ENCODE measurements at regions not wholly inside any gene's neighbourhood (a gene's known extent, or its start where the extent isn't known, plus 50 kb on each side); places are given as distances from the start of the nearest gene placed in this dataset.
A peak's percentile ranks its signal among the peaks of the same experiment; 100 is the strongest.

GRCh38 chr13:107023335-107023734 lies 455.4 kb upstream of the ARGLU1 start:
- Histone ChIP-seq H3K4me1 (peaks cover 22% of the 10 kb centered on the region), H3K4me2 (no peak overlapping the region), H3K4me3 (peak overlapping the region; percentile 8; the same call in 1 of the 2 replicates), H3K9me3 (peaks cover 53% of the 10 kb centered on the region), H3K9ac (no peak overlapping the region), H3K36me3 (peaks cover 66% of the 10 kb centered on the region), H3K27me3 (no peaks in the 10 kb centered on the region), H4K20me1 (no peaks in the 10 kb centered on the region), H3K27ac (no peak overlapping the region)
- no peak for TF ChIP-seq Cebpa-rat (IDR thresholded peaks at IDR 0.05)

GRCh38 chr13:107020393-107020792 lies 452.5 kb upstream of the ARGLU1 start:
- Histone ChIP-seq H3K4me3 (no peak overlapping the region), H3K4me1 (peaks cover 41% of the 10 kb centered on the region), H3K27me3 (no peaks in the 10 kb centered on the region), H3K36me3 (peaks cover 49% of the 10 kb centered on the region), H3K9ac (no peak overlapping the region), H3K9me3 (peaks cover 65% of the 10 kb centered on the region), H4K20me1 (no peaks in the 10 kb centered on the region), H3K4me2 (peak overlapping the region; percentile 9; the same call in 1 of the 2 replicates), H3K27ac (no peak overlapping the region)
- TF ChIP-seq Cebpa-rat (IDR thresholded peaks at IDR 0.05): no peak

DNA sequence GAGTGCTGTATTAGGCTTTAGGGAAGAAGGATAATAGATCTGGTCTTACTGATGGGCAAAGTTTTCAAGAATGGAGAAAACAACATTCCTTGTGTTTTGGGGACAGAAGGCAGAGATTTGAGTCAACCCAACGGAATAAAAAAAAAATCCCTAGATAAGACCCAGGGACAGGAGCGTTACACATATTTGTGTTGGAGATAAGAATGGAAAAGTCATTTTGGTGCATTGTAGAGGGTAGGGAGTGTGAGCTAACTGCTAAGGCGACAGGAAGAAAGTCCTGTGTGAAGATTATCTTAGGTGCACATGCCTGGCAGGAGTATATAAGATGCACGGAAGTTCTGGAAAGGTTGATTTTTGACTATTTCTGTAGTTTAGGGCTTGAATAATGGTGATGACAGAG lies 450.3 kb upstream of the ARGLU1 start:
- Histone ChIP-seq H3K9ac (no peak overlapping the region), H3K36me3 (peaks cover 36% of the 10 kb centered on the region), H4K20me1 (no peaks in the 10 kb centered on the region), H3K4me1 (peaks cover 50% of the 10 kb centered on the region), H3K27ac (peak overlapping the region; percentile 4; the same call in 1 of the 2 replicates), H3K4me2 (peak overlapping the region; percentile 39), H3K27me3 (no peaks in the 10 kb centered on the region), H3K9me3 (peaks cover 53% of the 10 kb centered on the region), H3K4me3 (peak overlapping the region; percentile 58)
- TF ChIP-seq Cebpa-rat (IDR thresholded peaks at IDR 0.05): no peak

DNA sequence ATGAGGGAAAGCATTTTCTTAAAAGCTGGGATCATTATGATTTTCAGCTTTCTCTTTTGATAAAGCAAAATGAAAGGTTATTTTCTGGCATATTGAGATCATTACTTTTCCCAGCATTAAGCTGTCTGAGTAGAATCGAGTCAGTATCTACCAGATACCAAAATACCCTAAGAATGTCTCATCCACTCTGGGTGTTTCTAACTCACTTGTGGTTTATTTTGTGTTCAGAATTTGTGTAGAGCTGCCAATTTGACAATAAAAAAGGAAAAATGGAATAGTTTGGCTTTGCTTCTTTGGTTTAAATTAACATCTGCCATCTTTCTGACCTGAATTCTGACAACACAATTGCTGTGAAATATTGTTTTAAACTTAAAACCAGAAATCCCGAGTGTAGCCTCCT lies 438.7 kb upstream of the ARGLU1 start:
- H3K4me3 ChIP-seq: no peak overlapping the region

GRCh38 chr13:107005577-107005976 lies 437.6 kb upstream of the ARGLU1 start:
- no peaks in the 10 kb centered on the region for H3K9me3 ChIP-seq
- H3K4me1 ChIP-seq: peaks cover 21% of the 10 kb centered on the region
- H4K20me1 ChIP-seq: no peaks in the 10 kb centered on the region
- H3K36me3 ChIP-seq: no peaks in the 10 kb centered on the region
- no peak overlapping the region for H3K27ac ChIP-seq
- TF ChIP-seq Cebpa-rat (IDR thresholded peaks at IDR 0.05): no peak
- no peaks in the 10 kb centered on the region for H3K27me3 ChIP-seq
- H3K9ac ChIP-seq: no peak overlapping the region
- no peak overlapping the region for H3K4me3 ChIP-seq
- H3K4me2 ChIP-seq: peak overlapping the region; percentile 14; the same call in 1 of the 2 replicates

More for the DNA sequence above, 438.7 kb upstream of the ARGLU1 start:
- Histone ChIP-seq H3K27me3 (no peaks in the 10 kb centered on the region), H3K9ac (no peak overlapping the region), H3K27ac (no peak overlapping the region), H3K9me3 (no peaks in the 10 kb centered on the region), H3K4me2 (no peak overlapping the region), H3K36me3 (no peaks in the 10 kb centered on the region), H4K20me1 (no peaks in the 10 kb centered on the region), H3K4me1 (peaks cover 16% of the 10 kb centered on the region)
- TF ChIP-seq Cebpa-rat (IDR thresholded peaks at IDR 0.05): no peak

GRCh38 chr13:107003911-107004310 lies 436.0 kb upstream of the ARGLU1 start:
- Histone ChIP-seq H3K27me3 (no peaks in the 10 kb centered on the region), H3K4me2 (no peak overlapping the region), H4K20me1 (no peaks in the 10 kb centered on the region), H3K9ac (no peak overlapping the region), H3K4me3 (no peak overlapping the region), H3K9me3 (no peaks in the 10 kb centered on the region), H3K4me1 (peaks cover 38% of the 10 kb centered on the region), H3K27ac (no peak overlapping the region), H3K36me3 (no peaks in the 10 kb centered on the region)
- no peak for TF ChIP-seq Cebpa-rat (IDR thresholded peaks at IDR 0.05)

- Histone ChIP-seq H3K4me1 (peaks cover 56% of the 10 kb centered on the region), H3K4me3 (peak overlapping the region; percentile 6; the same call in 1 of the 2 replicates), H3K9ac (peak overlapping the region; percentile 23; the same call in 1 of the 2 replicates), H3K36me3 (no peaks in the 10 kb centered on the region), H3K4me2 (peak overlapping the region; percentile 71), H3K9me3 (peaks cover 17% of the 10 kb centered on the region), H3K27me3 (no peaks in the 10 kb centered on the region), H4K20me1 (no peaks in the 10 kb centered on the region), H3K27ac (peak overlapping the region; percentile 51)
- no peak for TF ChIP-seq Cebpa-rat (IDR thresholded peaks at IDR 0.05)
These were observed 430.7 kb upstream of the ARGLU1 start for GRCh38 chr13:106998664-106999063.

- Histone ChIP-seq H3K36me3 (no peaks in the 10 kb centered on the region), H4K20me1 (no peaks in the 10 kb centered on the region), H3K9ac (no peak overlapping the region), H3K27me3 (no peaks in the 10 kb centered on the region), H3K9me3 (peaks cover 24% of the 10 kb centered on the region), H3K27ac (no peak overlapping the region), H3K4me2 (peak overlapping the region; percentile 71), H3K4me3 (no peak overlapping the region), H3K4me1 (peaks cover 56% of the 10 kb centered on the region)
- TF ChIP-seq Cebpa-rat (IDR thresholded peaks at IDR 0.05): no peak
These were observed 429.8 kb upstream of the ARGLU1 start for GRCh38 chr13:106997696-106998095.

GRCh38 chr13:106996867-106997618 lies 429.1 kb upstream of the ARGLU1 start:
- no peaks in the 10 kb centered on the region for H3K27me3 ChIP-seq
- peaks cover 60% of the 10 kb centered on the region for H3K4me1 ChIP-seq
- H3K9me3 ChIP-seq: peaks cover 29% of the 10 kb centered on the region
- no peaks in the 10 kb centered on the region for H4K20me1 ChIP-seq
- H3K4me2 ChIP-seq: peak overlapping the region; percentile 71; the same call in 1 of the 2 replicates
- no peak overlapping the region for H3K4me3 ChIP-seq
- no peak for TF ChIP-seq Cebpa-rat (IDR thresholded peaks at IDR 0.05)
- H3K27ac ChIP-seq: no peak overlapping the region
- H3K36me3 ChIP-seq: no peaks in the 10 kb centered on the region
- H3K9ac ChIP-seq: no peak overlapping the region

DNA sequence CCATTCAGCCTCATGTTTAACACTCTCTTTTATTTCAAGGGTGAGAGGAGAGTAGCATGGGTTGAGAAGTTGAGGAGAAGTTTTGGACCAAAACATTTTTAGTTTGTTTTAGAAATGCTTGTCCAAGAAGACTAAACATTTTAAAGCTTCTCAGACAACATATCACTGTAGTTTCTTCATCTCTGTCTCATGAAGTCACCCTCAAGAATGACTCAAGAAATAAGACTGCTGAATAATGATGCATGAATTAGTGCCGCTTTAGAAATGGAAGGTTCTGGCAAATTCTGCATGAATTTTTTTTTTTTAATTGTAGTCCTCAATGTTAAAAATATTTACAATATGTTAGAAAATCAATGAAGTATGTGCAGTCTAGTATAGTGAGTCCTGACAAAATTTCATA lies 422.7 kb upstream of the ARGLU1 start:
- TF ChIP-seq Cebpa-rat (IDR thresholded peaks at IDR 0.05): no peak
- H3K27ac ChIP-seq: peak overlapping the region; percentile 72

More for the DNA sequence above, 422.7 kb upstream of the ARGLU1 start:
- no peak overlapping the region for H3K9ac ChIP-seq
- H3K4me3 ChIP-seq: no peak overlapping the region
- H3K4me1 ChIP-seq: peaks cover 75% of the 10 kb centered on the region
- peaks cover 25% of the 10 kb centered on the region for H3K9me3 ChIP-seq
- H3K4me2 ChIP-seq: peak overlapping the region; percentile 42
- H3K27me3 ChIP-seq: no peaks in the 10 kb centered on the region
- no peaks in the 10 kb centered on the region for H4K20me1 ChIP-seq
- H3K36me3 ChIP-seq: no peaks in the 10 kb centered on the region
